Natural killer cell (primary cell): ENCODE measurements at regions not wholly inside any gene's neighbourhood (a gene's known extent, or its start where the extent isn't known, plus 50 kb on each side); places are given as distances from the start of the nearest gene placed in this dataset.

ENCODE experiments used
- ATAC-seq, 3 donors: fragments of 150-1000 bp in 2 of 3; fragments of 200-7000 bp in 1 of 3; cut with Tn5 transposase; 1 replicate in 1 of 3; 2 replicates in 2 of 3; pipeline ENCODE4 v1.10.0; 2021; ENCODE audit warnings: mild to moderate bottlenecking in 2 of 3, moderate library complexity in 2 of 3
- DNase-seq, 2 donors: peaks; one replicate each; pipeline versions ENCODE4 v3.0.0 to v3.0.0-alpha.2; 2013 to 2021; ENCODE audit warnings: mixed read lengths in 1 of 2
- H3K27ac ChIP-seq: one replicate; pipeline ENCODE4 v1.5.1; 2013; ENCODE audit warnings: mild to moderate bottlenecking, low read length
- H3K27me3 ChIP-seq: one replicate; pipeline ENCODE4 v1.6.1; 2013; ENCODE audit warnings: low read length; ENCODE audit not compliant: control insufficient read depth, insufficient read depth
- H3K36me3 ChIP-seq: one replicate; pipeline ENCODE4 v1.6.1; 2013; ENCODE audit warnings: low read length; ENCODE audit not compliant: control insufficient read depth, insufficient read depth
- H3K4me1 ChIP-seq: one replicate; pipeline ENCODE4 v1.6.1; 2013; ENCODE audit warnings: low read length; ENCODE audit not compliant: control insufficient read depth, insufficient read depth
- H3K4me3 ChIP-seq: one replicate; pipeline ENCODE4 v1.5.1; 2013; ENCODE audit warnings: low read length
- H3K9me3 ChIP-seq: one replicate; pipeline ENCODE4 v1.6.1; 2013; ENCODE audit warnings: low read length; ENCODE audit not compliant: control insufficient read depth, insufficient read depth
- H3K27ac Mint-ChIP-seq, 2 donors: one replicate each; pipeline ENCODE4 v1.8.0; 2022; ENCODE audit warnings: mild to moderate bottlenecking in 2 of 2, mixed read lengths in 2 of 2, moderate library complexity in 1 of 2
- H3K27me3 Mint-ChIP-seq, 2 donors: one replicate each; pipeline ENCODE4 v1.8.0; 2022; ENCODE audit warnings: low read depth in 2 of 2, mixed read lengths in 2 of 2
- H3K36me3 Mint-ChIP-seq: one replicate; pipeline ENCODE4 v1.8.0; 2022; ENCODE audit warnings: mixed read lengths
- H3K4me1 Mint-ChIP-seq, 2 donors: one replicate each; pipeline ENCODE4 v1.8.0; 2022; ENCODE audit warnings: mixed read lengths in 2 of 2
- H3K4me3 Mint-ChIP-seq: one replicate; pipeline ENCODE4 v1.8.0; 2022; ENCODE audit warnings: mild to moderate bottlenecking, moderate library complexity, mixed read lengths
- H3K9me3 Mint-ChIP-seq, 2 donors: one replicate each; pipeline ENCODE4 v1.8.0; 2022; ENCODE audit warnings: mixed read lengths in 2 of 2
- CTCF ChIP-seq: fragments of 200-600 bp; IDR thresholded peaks from one replicate; pipeline ENCODE4 v1.8.0; 2022; ENCODE audit warnings: antibody characterized with exemption
- WGBS: methylation state at CpG from one replicate; pipeline ENCODE4 v1.1.7; 2013; ENCODE audit warnings: missing lambda C conversion rate; ENCODE audit not compliant: insufficient coverage; 5-methylcytosine and 5-hydroxymethylcytosine counted together
- intact Hi-C: fragments of 100-400 bp; cut with micrococcal nuclease; formaldehyde crosslinking; loops from one replicate; pipeline ENCODE4 v1.14.2; 2022

GRCh38 chr5:174828804-174829510 lies 104.6 kb downstream of the MSX2 start:
- H3K27me3 Mint-ChIP-seq = peaks cover 0 to 9% of the 10 kb centered on the region in 2 donors
- 85% methylated on average over 10 of the region's 10 CpGs for WGBS

GRCh38 chr5:174827558-174827957 lies 103.2 kb downstream of the MSX2 start:
- Mint-ChIP-seq H3K36me3 (no peaks in the 10 kb centered on the region), H3K27me3 (peaks cover 0 to 4% of the 10 kb centered on the region in 2 donors), H3K27ac (no peak overlapping the region), H3K9me3 (no peaks in the 10 kb centered on the region), H3K4me1 (no peaks in the 10 kb centered on the region), H3K4me3 (no peak overlapping the region)
- no peak for ATAC-seq
- TF ChIP-seq CTCF = no peak
- Histone ChIP-seq H3K27me3 (no peaks in the 10 kb centered on the region), H3K36me3 (no peaks in the 10 kb centered on the region), H3K4me3 (no peak overlapping the region), H3K27ac (no peak overlapping the region), H3K4me1 (no peaks in the 10 kb centered on the region), H3K9me3 (peaks cover 3% of the 10 kb centered on the region)
- WGBS = 70% methylated on average over 5 of the region's 6 CpGs
- intact Hi-C loops = no loop called here
- no peak for DNase-seq

More at GRCh38 chr5:174828804-174829510, 104.6 kb downstream of the MSX2 start:
- Mint-ChIP-seq H3K27ac (no peak overlapping the region), H3K4me3 (no peak overlapping the region), H3K36me3 (no peaks in the 10 kb centered on the region), H3K9me3 (no peaks in the 10 kb centered on the region), H3K4me1 (no peaks in the 10 kb centered on the region)
- no peak for TF ChIP-seq CTCF
- Histone ChIP-seq H3K36me3 (no peaks in the 10 kb centered on the region), H3K4me3 (no peak overlapping the region), H3K4me1 (no peaks in the 10 kb centered on the region), H3K27me3 (no peaks in the 10 kb centered on the region), H3K27ac (no peak overlapping the region), H3K9me3 (no peaks in the 10 kb centered on the region)
- DNase-seq (no peak), ATAC-seq (no peak)
- intact Hi-C loops = no loop called here

GRCh38 chr5:174825587-174825986 lies 101.2 kb downstream of the MSX2 start:
- no peaks in the 10 kb centered on the region for H3K27me3 ChIP-seq
- H3K4me3 ChIP-seq = no peak overlapping the region
- DNase-seq (no peak), ATAC-seq (no peak)
- Mint-ChIP-seq H3K36me3 (no peaks in the 10 kb centered on the region), H3K27ac (no peak overlapping the region), H3K4me3 (no peak overlapping the region), H3K9me3 (peaks cover 0 to 7% of the 10 kb centered on the region in 2 donors), H3K4me1 (no peaks in the 10 kb centered on the region), H3K27me3 (peaks cover 0 to 4% of the 10 kb centered on the region in 2 donors)
- 79% methylated on average over 4 of the region's 4 CpGs for WGBS
- peaks cover 3% of the 10 kb centered on the region for H3K9me3 ChIP-seq
- H3K36me3 ChIP-seq = no peaks in the 10 kb centered on the region
- no peak overlapping the region for H3K27ac ChIP-seq
- H3K4me1 ChIP-seq = no peaks in the 10 kb centered on the region
- intact Hi-C loops = no loop called here
- no peak for TF ChIP-seq CTCF

GRCh38 chr5:174818430-174818829 lies 94.0 kb downstream of the MSX2 start:
- H3K4me1 Mint-ChIP-seq = no peaks in the 10 kb centered on the region
- 71% methylated on average over 1 of the region's 2 CpGs for WGBS
- peaks cover 3% of the 10 kb centered on the region for H3K9me3 ChIP-seq
- DNase-seq (no peak), ATAC-seq (no peak)
- no peak overlapping the region for H3K27ac Mint-ChIP-seq
- H3K9me3 Mint-ChIP-seq = peaks cover 4 to 7% of the 10 kb centered on the region in 2 donors
- TF ChIP-seq CTCF = no peak
- no peaks in the 10 kb centered on the region for H3K27me3 ChIP-seq
- H3K27me3 Mint-ChIP-seq = no peaks in the 10 kb centered on the region
- intact Hi-C loops = no loop called here
- H3K27ac ChIP-seq = no peak overlapping the region
- H3K36me3 Mint-ChIP-seq = no peaks in the 10 kb centered on the region
- H3K36me3 ChIP-seq = no peaks in the 10 kb centered on the region
- H3K4me3 ChIP-seq = no peak overlapping the region
- no peaks in the 10 kb centered on the region for H3K4me1 ChIP-seq
- H3K4me3 Mint-ChIP-seq = no peak overlapping the region
